Activated CD8-positive, alpha-beta memory T cell treated with anti-CD3 and anti-CD28 coated beads for 36 hours (primary cell): ENCODE measurements at regions not wholly inside any gene's neighbourhood (a gene's known extent, or its start where the extent isn't known, plus 50 kb on each side); places are given as distances from the start of the nearest gene placed in this dataset.
"Not testable (repeated sequence)": the region's sequence is repeated elsewhere in the genome, so short reads cannot be mapped to it uniquely, and the experiment has no call there.

Source experiments
- CTCF ChIA-PET: fragments of 350-600 bp; sonication (Branson Sonifier 250); formaldehyde crosslinking; loops from one replicate; lab custom pipeline; 2021; ENCODE audit warnings: antibody characterized with exemption; lab: Charles Lee
- POLR2A ChIA-PET: fragments of 350-600 bp; sonication (Branson Sonifier 250); formaldehyde crosslinking; loops from one replicate; lab custom pipeline; 2021; ENCODE audit warnings: antibody characterized with exemption; lab: Charles Lee

DNA sequence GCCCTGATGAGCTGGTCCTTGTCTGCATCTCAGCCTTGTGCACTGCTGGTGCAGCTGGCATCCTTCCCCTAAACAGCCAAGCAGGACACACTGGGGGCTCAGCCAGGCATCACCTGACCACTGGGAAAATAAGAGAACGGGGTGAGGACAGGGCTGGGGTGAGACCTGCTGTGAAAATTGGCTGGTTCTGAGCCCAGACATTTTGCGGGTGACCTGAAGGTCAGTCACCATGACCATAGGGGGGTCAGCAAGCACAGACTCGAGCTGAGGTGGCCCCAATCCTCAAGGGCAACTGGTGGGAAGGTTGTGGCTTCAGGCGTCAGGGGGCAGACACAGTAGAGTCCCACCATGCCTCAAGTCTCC is 144.9 kb upstream of the TWIST2 start:
- ChIA-PET POLR2A (no interaction called here), CTCF (no interaction called here)

GRCh38 chr2:238703436-238703835 is 144.4 kb upstream of the TWIST2 start:
- ChIA-PET CTCF (no interaction called here), POLR2A (no interaction called here)

DNA sequence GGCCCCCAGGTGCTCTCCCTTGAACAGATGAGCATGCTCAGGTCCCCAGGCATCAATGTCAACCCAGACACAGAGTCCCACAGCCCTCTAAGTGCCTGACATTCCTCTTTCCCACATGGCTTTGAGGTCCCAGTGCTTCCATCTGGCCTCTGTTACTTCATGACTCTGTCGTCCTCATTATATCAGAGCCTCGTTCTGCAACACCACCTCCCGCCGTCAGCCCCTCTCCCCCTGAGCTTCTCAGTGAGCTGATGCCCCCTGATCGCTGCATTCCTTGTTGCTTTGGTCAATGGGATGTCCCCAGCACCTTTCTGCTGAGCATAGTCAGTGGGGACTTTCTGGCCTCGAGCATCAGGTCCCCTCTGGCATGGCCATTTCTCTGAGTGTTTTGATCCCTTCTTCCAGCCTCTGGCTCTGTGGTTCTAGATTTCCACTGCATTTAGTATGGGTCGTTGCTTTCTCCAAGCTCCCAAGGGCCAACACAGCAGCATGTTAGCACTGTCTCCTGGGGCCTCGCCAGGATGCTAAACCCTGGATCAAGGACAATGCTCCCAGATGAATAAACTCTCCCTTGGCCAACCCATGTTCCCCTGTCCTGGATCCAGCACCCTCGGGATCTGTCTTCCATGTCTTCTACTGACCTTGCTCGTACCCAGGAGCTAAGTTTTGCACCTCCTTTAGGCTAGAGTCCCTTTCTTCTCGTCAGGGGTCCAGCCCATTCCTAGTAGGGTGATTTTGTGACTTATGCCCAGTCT is 143.2 kb upstream of the TWIST2 start:
- ChIA-PET POLR2A (no interaction called here), CTCF (no interaction called here)

DNA sequence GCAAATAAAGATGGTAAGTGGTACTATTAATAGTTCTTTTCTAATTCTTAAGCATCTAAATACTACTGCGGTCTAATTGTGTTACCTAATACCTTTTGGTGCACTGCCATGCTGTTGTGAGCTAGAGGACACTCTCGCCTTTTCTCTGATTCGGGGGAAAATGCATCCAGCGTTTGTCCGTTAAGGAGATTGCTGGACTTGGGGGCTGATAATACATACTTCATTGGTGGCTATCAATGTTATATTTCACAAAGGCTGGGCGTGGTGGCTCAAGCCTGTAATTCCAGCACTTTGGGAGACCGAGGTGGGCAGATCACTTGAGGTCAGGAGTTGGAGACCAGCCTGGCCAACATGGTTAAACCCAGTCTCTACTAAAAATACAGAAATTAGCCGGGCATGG is 141.7 kb upstream of the TWIST2 start:
- POLR2A ChIA-PET = no interaction called here
- CTCF ChIA-PET = no interaction called here

DNA sequence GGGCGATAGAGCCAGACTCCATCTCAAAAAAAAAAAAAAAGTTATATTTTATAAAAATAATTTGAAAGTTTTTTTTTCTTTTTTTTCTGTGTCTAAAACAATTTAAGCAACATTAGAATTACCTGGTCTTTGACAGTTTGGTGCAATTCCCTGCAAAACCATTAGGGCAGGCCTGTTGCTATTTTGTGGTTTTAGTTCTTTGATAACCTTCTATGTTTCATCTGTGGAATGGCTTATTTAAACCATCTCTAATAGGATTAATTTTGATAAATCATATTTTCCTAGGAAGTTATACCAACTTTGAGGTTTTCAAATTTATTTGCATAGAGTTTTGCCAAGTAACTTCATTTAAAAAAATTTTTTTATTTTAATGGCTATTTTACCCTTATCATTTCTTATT is 141.2 kb upstream of the TWIST2 start:
- ChIA-PET POLR2A (no interaction called here), CTCF (no interaction called here)

DNA sequence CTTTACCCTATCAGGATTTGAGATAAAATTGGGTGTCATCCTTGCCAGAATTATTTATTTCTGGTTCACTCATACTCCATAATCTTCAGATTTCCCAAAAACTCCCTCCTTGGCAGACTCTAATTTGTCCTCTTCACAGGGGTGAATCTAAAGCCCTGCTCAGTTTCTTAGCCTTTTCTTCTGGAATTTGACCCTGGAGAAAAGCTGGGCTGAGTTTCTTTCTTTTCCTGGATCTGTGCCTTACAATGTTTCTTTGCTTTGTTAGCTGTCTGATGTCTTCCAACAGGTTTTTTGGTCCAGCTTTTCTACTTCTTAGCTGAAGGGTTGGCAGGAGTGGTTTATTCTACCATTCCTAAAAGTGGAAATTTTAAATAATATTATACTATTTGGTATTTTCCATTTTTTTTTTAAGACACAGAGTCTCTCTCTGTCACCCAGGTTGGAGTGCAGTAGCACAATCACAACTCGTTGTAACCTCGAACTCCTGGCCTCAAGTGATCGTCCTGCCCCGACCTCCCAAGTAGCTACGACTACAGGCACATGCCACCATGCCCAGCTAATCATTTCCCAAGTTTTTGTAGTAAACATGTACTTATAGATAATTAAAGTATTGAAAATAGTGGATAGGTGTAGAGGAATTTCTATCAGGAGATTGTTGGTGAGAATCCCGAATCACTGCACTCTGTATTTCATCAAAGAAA is 138.4 kb upstream of the TWIST2 start:
- ChIA-PET CTCF (no interaction called here), POLR2A (no interaction called here)

- ChIA-PET POLR2A (no interaction called here), CTCF (no interaction called here)
Measured at GRCh38 chr2:238710032-238710735, 137.7 kb upstream of the TWIST2 start.

DNA sequence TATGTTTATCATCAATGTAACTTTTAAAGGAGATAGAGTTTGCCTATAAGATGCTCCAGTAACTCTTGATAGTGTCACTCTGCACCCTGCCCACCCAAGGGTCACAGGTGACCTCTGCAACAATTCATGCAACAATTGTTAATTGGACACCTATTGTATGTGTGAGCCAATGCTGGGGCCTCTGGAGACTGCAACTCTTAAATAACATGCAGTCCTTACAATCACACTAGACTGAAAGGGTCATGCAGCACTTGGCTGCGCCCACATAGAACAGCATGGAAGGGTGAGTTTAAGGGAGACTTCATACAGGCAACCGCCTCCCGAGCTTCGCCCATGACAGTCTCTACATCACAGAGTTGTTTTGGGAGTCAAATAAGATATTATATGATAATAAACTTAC is 137.1 kb upstream of the TWIST2 start:
- ChIA-PET POLR2A (no interaction called here), CTCF (no interaction called here)

GRCh38 chr2:238711346-238711745 is 136.5 kb upstream of the TWIST2 start:
- ChIA-PET CTCF (no interaction called here), POLR2A (no interaction called here)

GRCh38 chr2:238712011-238712410 is 135.9 kb upstream of the TWIST2 start:
- ChIA-PET CTCF (no interaction called here), POLR2A (no interaction called here)

- CTCF ChIA-PET = no interaction called here
- POLR2A ChIA-PET = no interaction called here
Measured at GRCh38 chr2:238713198-238713826, 134.6 kb upstream of the TWIST2 start.

GRCh38 chr2:238714038-238714528 is 133.8 kb upstream of the TWIST2 start:
- ChIA-PET CTCF (no interaction called here), POLR2A (no interaction called here)

- ChIA-PET CTCF (no interaction called here), POLR2A (no interaction called here)
Measured at GRCh38 chr2:238716171-238716570, 131.7 kb upstream of the TWIST2 start.

DNA sequence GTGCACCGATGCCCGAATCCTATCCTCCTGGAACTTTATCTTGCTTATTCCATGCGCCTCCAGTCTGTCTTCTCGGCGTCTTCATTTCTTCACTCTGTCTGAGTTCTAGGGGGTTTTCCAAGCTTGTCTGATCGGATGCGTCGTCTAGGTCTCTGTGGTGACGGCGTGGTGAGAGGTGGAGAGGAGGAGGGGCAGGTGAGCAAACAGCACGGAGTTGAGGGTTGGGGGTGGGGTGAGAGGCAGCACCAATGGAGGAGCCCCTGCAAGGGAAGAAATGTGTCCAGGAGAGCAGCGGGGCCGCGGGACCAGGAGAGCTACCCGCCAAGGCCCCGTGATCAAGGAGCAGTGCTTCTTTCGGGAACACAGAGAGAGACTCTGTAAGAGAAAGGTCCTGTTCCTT is 131.3 kb upstream of the TWIST2 start:
- ChIA-PET POLR2A (no interaction called here), CTCF (no interaction called here)

- ChIA-PET POLR2A (no interaction called here), CTCF (no interaction called here)
Measured at GRCh38 chr2:238717084-238717483, 130.8 kb upstream of the TWIST2 start.

DNA sequence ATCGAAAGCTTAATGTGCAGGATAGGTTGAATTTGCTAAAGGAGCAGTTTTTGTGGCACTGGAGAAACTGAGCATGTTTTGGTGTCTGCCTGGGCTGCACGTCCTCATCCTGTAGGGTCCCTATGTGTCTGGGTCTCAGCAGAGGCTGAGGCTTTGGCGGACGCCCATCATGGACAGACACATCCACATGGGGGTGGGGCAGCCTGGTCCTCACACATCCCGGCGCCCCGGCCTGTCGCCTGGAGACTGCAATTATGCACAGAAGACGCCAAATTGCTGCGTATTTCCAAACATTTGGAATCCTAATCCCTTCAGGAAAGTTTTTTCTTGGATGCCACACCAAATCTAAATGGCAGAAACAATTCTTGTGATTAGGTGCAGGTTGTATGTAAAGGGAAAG is 128.2 kb upstream of the TWIST2 start:
- CTCF ChIA-PET = interaction anchor here (1.2 kb wide), 1 partner anchor 27 kb away, joined by 3 read pairs; no protein-coding TSS in a partner anchor
- POLR2A ChIA-PET = no interaction called here

- POLR2A ChIA-PET = no interaction called here
- CTCF ChIA-PET = interaction anchor here (1.2 kb wide), 1 partner anchor 27 kb away, joined by 3 read pairs; no protein-coding TSS in a partner anchor
Measured at GRCh38 chr2:238720232-238720672, 127.6 kb upstream of the TWIST2 start.

- POLR2A ChIA-PET = no interaction called here
- CTCF ChIA-PET = no interaction called here
Measured at GRCh38 chr2:238722181-238722580, 125.7 kb upstream of the TWIST2 start.

DNA sequence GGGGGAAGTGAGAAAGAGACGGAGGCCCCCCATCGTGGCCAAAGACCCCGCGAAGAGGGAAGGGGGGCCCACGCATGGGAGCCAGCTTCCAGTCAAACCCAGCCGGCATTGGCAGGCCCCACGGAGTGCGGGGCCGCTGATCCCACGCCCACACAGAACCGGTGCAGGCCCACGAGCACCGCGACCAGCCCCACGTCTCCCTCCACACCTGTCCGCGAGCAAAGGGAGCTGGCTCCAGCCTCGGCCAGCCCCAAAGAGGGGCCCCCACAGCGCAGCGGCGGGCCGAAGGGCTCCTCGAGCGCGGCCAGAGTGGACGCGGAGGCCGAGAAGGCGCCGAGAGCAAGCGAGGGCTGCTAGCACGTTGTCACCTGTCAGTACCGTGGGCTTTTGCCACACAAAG is 125.0 kb upstream of the TWIST2 start:
- CTCF ChIA-PET = no interaction called here
- POLR2A ChIA-PET = no interaction called here

DNA sequence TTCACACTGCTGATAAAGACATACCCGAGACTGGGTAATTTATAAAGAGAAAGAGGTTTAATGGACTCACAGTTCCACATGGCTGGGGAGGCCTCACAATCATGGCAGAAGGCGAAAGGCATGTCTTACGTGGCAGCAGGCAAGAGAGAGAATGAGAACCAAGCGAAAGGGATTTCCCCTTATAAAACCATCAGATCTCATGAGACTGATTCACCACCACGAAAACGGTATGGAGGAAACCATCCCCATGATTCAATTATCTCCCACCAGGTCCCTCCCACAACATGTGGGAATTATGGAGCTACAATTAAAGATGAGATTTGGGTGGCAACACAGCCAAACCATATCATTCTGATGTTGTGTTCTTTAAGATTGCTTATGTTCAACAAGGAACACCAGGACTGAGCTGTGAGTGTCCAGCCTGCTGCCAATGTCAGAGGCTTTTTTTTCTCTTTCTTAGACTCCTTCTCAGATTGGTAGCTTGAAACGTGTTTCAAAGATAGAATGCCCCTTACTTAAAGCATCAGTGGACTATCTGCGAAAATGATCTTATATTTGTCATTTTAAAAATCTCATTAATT is 124.1 kb upstream of the TWIST2 start:
- CTCF ChIA-PET = interaction anchor here (1.1 kb wide), 1 partner anchor 61 kb away, joined by 3 read pairs; no protein-coding TSS in a partner anchor

More for the DNA sequence above, 124.1 kb upstream of the TWIST2 start:
- POLR2A ChIA-PET = not testable (repeated sequence)
